Rectal smooth muscle tissue (tissue), 1 donor: ENCODE measurements at regions not wholly inside any gene's neighbourhood (a gene's known extent, or its start where the extent isn't known, plus 50 kb on each side); places are given as distances from the start of the nearest gene placed in this dataset.

Experiments used
- H3K27ac ChIP-seq: one replicate; pipeline ENCODE4 v1.7.0; 2013; ENCODE audit warnings: low read depth, low read length, inconsistent platforms
- H3K27me3 ChIP-seq: one replicate; pipeline ENCODE4 v1.7.0; 2013; ENCODE audit warnings: low read length; ENCODE audit not compliant: control insufficient read depth, insufficient read depth
- H3K36me3 ChIP-seq: one replicate; pipeline ENCODE4 v1.7.0; 2013; ENCODE audit warnings: low read length; ENCODE audit not compliant: control insufficient read depth, insufficient read depth
- H3K4me1 ChIP-seq: one replicate; pipeline ENCODE4 v1.7.0; 2013; ENCODE audit warnings: low read length; ENCODE audit not compliant: control insufficient read depth, insufficient read depth
- H3K4me3 ChIP-seq: one replicate; pipeline ENCODE4 v1.7.0; 2013; ENCODE audit warnings: low read length
- H3K9ac ChIP-seq: one replicate; pipeline ENCODE4 v1.7.0; 2013; ENCODE audit warnings: low read length

GRCh38 chr4:11620861-11621260 is 192.2 kb upstream of the HS3ST1 start:
- Histone ChIP-seq H3K36me3 (no peaks in the 10 kb centered on the region), H3K4me3 (no peak overlapping the region), H3K4me1 (no peaks in the 10 kb centered on the region), H3K27ac (no peak overlapping the region), H3K9ac (no peak overlapping the region), H3K27me3 (no peaks in the 10 kb centered on the region)

GRCh38 chr4:11618666-11619282 is 190.1 kb upstream of the HS3ST1 start:
- Histone ChIP-seq H3K27me3 (no peaks in the 10 kb centered on the region), H3K27ac (no peak overlapping the region), H3K4me3 (no peak overlapping the region), H3K4me1 (no peaks in the 10 kb centered on the region), H3K36me3 (no peaks in the 10 kb centered on the region), H3K9ac (no peak overlapping the region)

GRCh38 chr4:11616856-11617255 is 188.2 kb upstream of the HS3ST1 start:
- no peaks in the 10 kb centered on the region for H3K36me3 ChIP-seq
- H3K9ac ChIP-seq, result no peak overlapping the region
- no peaks in the 10 kb centered on the region for H3K4me1 ChIP-seq
- H3K27ac ChIP-seq, result no peak overlapping the region
- no peaks in the 10 kb centered on the region for H3K27me3 ChIP-seq
- H3K4me3 ChIP-seq, result no peak overlapping the region

- no peak overlapping the region for H3K9ac ChIP-seq
- H3K27ac ChIP-seq, result no peak overlapping the region
- no peaks in the 10 kb centered on the region for H3K4me1 ChIP-seq
- no peak overlapping the region for H3K4me3 ChIP-seq
- H3K27me3 ChIP-seq, result no peaks in the 10 kb centered on the region
- H3K36me3 ChIP-seq, result no peaks in the 10 kb centered on the region
Measured at GRCh38 chr4:11615601-11616000, 186.9 kb upstream of the HS3ST1 start.

GRCh38 chr4:11614426-11614825 is 185.7 kb upstream of the HS3ST1 start:
- Histone ChIP-seq H3K27me3 (no peaks in the 10 kb centered on the region), H3K27ac (no peak overlapping the region)

GRCh38 chr4:11611868-11612267 is 183.2 kb upstream of the HS3ST1 start:
- Histone ChIP-seq H3K27ac (no peak overlapping the region), H3K4me1 (no peaks in the 10 kb centered on the region), H3K36me3 (no peaks in the 10 kb centered on the region), H3K4me3 (no peak overlapping the region), H3K9ac (no peak overlapping the region), H3K27me3 (no peaks in the 10 kb centered on the region)

More at GRCh38 chr4:11614426-11614825, 185.7 kb upstream of the HS3ST1 start:
- no peaks in the 10 kb centered on the region for H3K4me1 ChIP-seq
- no peak overlapping the region for H3K4me3 ChIP-seq
- no peak overlapping the region for H3K9ac ChIP-seq
- H3K36me3 ChIP-seq, result no peaks in the 10 kb centered on the region

- Histone ChIP-seq H3K9ac (no peak overlapping the region), H3K27ac (no peak overlapping the region), H3K4me1 (no peaks in the 10 kb centered on the region), H3K27me3 (no peaks in the 10 kb centered on the region), H3K36me3 (no peaks in the 10 kb centered on the region), H3K4me3 (no peak overlapping the region)
Measured at GRCh38 chr4:11609751-11610150, 181.1 kb upstream of the HS3ST1 start.

GRCh38 chr4:11608992-11609391 is 180.3 kb upstream of the HS3ST1 start:
- no peak overlapping the region for H3K9ac ChIP-seq
- no peaks in the 10 kb centered on the region for H3K36me3 ChIP-seq
- no peak overlapping the region for H3K27ac ChIP-seq
- H3K4me3 ChIP-seq, result no peak overlapping the region
- no peaks in the 10 kb centered on the region for H3K27me3 ChIP-seq
- H3K4me1 ChIP-seq, result no peaks in the 10 kb centered on the region

- no peak overlapping the region for H3K4me3 ChIP-seq
- no peak overlapping the region for H3K27ac ChIP-seq
- no peaks in the 10 kb centered on the region for H3K4me1 ChIP-seq
- H3K36me3 ChIP-seq, result no peaks in the 10 kb centered on the region
- no peaks in the 10 kb centered on the region for H3K27me3 ChIP-seq
- H3K9ac ChIP-seq, result no peak overlapping the region
Measured at GRCh38 chr4:11606078-11606477, 177.4 kb upstream of the HS3ST1 start.

- no peak overlapping the region for H3K9ac ChIP-seq
- no peaks in the 10 kb centered on the region for H3K27me3 ChIP-seq
- no peak overlapping the region for H3K27ac ChIP-seq
- H3K4me1 ChIP-seq, result no peaks in the 10 kb centered on the region
- H3K4me3 ChIP-seq, result no peak overlapping the region
- no peaks in the 10 kb centered on the region for H3K36me3 ChIP-seq
Measured at GRCh38 chr4:11605597-11605996, 176.9 kb upstream of the HS3ST1 start.

- Histone ChIP-seq H3K27me3 (no peaks in the 10 kb centered on the region), H3K36me3 (no peaks in the 10 kb centered on the region), H3K9ac (no peak overlapping the region), H3K27ac (no peak overlapping the region), H3K4me3 (no peak overlapping the region), H3K4me1 (no peaks in the 10 kb centered on the region)
Measured at GRCh38 chr4:11604821-11605220, 176.1 kb upstream of the HS3ST1 start.

- Histone ChIP-seq H3K9ac (no peak overlapping the region), H3K36me3 (no peaks in the 10 kb centered on the region), H3K27ac (no peak overlapping the region), H3K4me1 (no peaks in the 10 kb centered on the region), H3K4me3 (no peak overlapping the region), H3K27me3 (no peaks in the 10 kb centered on the region)
Measured at GRCh38 chr4:11603591-11604194, 175.0 kb upstream of the HS3ST1 start.

GRCh38 chr4:11602606-11603340 is 174.1 kb upstream of the HS3ST1 start:
- Histone ChIP-seq H3K36me3 (no peaks in the 10 kb centered on the region), H3K4me1 (no peaks in the 10 kb centered on the region), H3K27ac (no peak overlapping the region), H3K9ac (no peak overlapping the region), H3K4me3 (no peak overlapping the region), H3K27me3 (no peaks in the 10 kb centered on the region)
